Upper lobe of right lung (tissue), 1 donor: ENCODE measurements at regions not wholly inside any gene's neighbourhood (a gene's known extent, or its start where the extent isn't known, plus 50 kb on each side); places are given as distances from the start of the nearest gene placed in this dataset.

Experiments
- ATAC-seq: fragments of 200-7000 bp; cut with Tn5 transposase; one replicate; pipeline ENCODE4 v1.9.1; 2020; ENCODE audit warnings: mild to moderate bottlenecking, moderate library complexity
- DNase-seq: peaks from one replicate; pipeline ENCODE4 v3.0.0-alpha.2; 2020
- H3K27ac ChIP-seq: fragments of 200-600 bp; one replicate; pipeline ENCODE4 v1.8.0; 2022
- H3K27me3 ChIP-seq: fragments of 200-600 bp; one replicate; pipeline ENCODE4 v1.8.0; 2022; ENCODE audit warnings: mild to moderate bottlenecking
- H3K36me3 ChIP-seq: fragments of 200-600 bp; one replicate; pipeline ENCODE4 v1.8.0; 2022
- H3K4me1 ChIP-seq: fragments of 200-600 bp; one replicate; pipeline ENCODE4 v1.8.0; 2022
- H3K4me3 ChIP-seq: fragments of 200-600 bp; one replicate; pipeline ENCODE4 v1.8.0; 2022; ENCODE audit warnings: mild to moderate bottlenecking
- H3K9me3 ChIP-seq: fragments of 200-600 bp; one replicate; pipeline ENCODE4 v1.8.0; 2022
- intact Hi-C: fragments of 100-400 bp; cut with DNase I; formaldehyde crosslinking; loops from one replicate; pipeline ENCODE4 v1.11.0; 2022
- TF ChIP-seq, protein P1 (sequence below): fragments of 200-600 bp; IDR thresholded peaks from one replicate; pipeline ENCODE4 v1.8.0; 2022; ENCODE audit warnings: antibody characterized with exemption
- donor health status: DM: no; HTN: yes; CAD: no; lungs with severe emphysema.

DNA sequence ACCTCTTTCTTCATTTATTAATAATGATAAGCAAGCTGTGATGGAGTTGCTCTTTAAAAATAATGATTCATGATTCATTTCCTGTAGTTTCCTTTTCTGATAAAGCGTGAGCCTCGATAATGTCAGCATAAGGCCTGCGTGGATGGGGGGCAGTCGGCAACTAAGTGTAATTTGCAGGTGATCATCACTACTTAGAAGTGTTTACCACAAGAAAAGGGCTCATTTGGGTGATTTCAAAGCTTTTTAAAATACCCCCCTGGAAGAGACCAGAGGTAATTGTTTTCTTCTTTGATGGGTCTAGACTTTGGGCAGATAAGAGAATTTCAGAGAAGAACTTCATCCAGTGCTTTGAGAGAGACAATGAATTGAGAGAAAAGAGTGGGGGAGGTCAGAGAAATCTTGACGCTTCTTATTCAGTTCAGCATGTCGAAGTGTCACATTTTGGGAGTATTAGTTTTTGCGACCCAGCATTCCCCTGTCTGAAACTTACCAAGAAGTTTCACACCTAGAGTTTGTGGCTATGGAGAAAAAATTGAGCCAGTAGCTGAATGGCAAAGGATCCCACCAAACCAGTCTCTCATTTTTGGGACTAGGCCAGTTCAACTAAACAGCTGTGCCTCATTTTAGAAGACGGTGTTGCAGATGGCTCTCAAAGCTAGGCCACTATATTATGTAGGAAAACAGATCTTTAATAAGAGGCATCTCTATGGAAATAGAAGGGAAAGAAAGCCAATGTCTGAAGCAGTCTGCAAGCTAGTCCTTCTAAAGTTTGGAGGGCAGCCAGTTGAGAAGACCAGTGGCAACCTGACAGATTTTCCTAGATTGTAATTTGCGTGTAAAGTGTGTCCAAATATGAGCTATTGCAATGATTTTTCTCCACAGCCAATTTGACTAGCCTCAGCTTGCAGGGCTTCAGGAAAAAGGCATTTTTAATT is 171.0 kb upstream of the PPP1R2C start:
- Histone ChIP-seq H3K4me1 (no peaks in the 10 kb centered on the region), H3K9me3 (no peaks in the 10 kb centered on the region), H3K36me3 (no peaks in the 10 kb centered on the region), H3K27ac (no peak overlapping the region), H3K27me3 (no peaks in the 10 kb centered on the region), H3K4me3 (no peak overlapping the region)
- DNase-seq (no peak), ATAC-seq (no peak)
- intact Hi-C loops, result no loop called here
- TF ChIP-seq, protein P1, sequence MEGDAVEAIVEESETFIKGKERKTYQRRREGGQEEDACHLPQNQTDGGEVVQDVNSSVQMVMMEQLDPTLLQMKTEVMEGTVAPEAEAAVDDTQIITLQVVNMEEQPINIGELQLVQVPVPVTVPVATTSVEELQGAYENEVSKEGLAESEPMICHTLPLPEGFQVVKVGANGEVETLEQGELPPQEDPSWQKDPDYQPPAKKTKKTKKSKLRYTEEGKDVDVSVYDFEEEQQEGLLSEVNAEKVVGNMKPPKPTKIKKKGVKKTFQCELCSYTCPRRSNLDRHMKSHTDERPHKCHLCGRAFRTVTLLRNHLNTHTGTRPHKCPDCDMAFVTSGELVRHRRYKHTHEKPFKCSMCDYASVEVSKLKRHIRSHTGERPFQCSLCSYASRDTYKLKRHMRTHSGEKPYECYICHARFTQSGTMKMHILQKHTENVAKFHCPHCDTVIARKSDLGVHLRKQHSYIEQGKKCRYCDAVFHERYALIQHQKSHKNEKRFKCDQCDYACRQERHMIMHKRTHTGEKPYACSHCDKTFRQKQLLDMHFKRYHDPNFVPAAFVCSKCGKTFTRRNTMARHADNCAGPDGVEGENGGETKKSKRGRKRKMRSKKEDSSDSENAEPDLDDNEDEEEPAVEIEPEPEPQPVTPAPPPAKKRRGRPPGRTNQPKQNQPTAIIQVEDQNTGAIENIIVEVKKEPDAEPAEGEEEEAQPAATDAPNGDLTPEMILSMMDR, result no peak

DNA sequence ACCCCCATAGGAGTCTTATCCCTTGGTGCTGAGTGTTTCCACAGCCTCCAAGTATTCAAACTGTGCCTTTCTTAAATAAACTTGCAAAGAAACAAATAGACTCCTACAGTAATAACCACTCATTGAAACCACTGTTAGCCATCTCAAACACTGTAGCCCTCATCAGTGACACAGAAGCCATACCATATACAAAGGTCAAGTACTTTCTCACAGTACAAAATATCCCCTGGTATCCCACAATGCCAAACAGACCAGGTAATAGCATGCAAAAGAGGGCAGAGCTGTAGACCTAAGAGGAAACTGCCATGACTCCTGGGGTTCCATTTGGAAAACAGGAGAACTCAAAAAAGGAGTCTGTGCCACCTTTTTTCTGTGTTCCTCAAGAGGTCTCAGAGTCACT is 173.8 kb upstream of the PPP1R2C start:
- Histone ChIP-seq H3K27ac (no peak overlapping the region), H3K9me3 (no peaks in the 10 kb centered on the region), H3K4me3 (no peak overlapping the region), H3K4me1 (no peaks in the 10 kb centered on the region), H3K36me3 (no peaks in the 10 kb centered on the region), H3K27me3 (no peaks in the 10 kb centered on the region)
- DNase-seq, result no peak
- TF ChIP-seq, protein P1, result no peak
- intact Hi-C loops, result no loop called here
- ATAC-seq, result no peak

DNA sequence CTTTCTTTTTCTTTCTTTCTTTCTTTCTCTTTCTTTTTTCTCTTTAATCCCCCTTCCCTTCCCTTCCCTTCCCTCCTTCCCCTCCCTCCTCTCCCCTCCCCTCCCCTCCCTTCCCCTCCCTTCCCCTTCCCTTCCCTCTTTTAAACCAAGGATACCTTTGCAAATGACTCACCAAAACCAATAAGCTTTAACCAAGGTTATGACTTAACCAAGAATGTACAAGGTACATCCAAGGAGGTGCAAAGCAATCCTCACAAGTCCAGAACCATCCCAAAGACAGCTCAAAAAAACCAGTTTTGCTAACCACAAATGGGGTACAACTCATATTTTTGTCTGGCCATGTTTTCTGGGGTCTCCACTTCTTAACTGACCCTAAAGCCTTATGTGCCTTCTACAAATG is 174.7 kb upstream of the PPP1R2C start:
- intact Hi-C loops, result no loop called here
- Histone ChIP-seq H3K9me3 (no peaks in the 10 kb centered on the region), H3K4me3 (no peak overlapping the region), H3K27ac (no peak overlapping the region), H3K4me1 (no peaks in the 10 kb centered on the region), H3K27me3 (no peaks in the 10 kb centered on the region), H3K36me3 (no peaks in the 10 kb centered on the region)
- DNase-seq, result no peak
- TF ChIP-seq, protein P1, result no peak
- ATAC-seq, result no peak

DNA sequence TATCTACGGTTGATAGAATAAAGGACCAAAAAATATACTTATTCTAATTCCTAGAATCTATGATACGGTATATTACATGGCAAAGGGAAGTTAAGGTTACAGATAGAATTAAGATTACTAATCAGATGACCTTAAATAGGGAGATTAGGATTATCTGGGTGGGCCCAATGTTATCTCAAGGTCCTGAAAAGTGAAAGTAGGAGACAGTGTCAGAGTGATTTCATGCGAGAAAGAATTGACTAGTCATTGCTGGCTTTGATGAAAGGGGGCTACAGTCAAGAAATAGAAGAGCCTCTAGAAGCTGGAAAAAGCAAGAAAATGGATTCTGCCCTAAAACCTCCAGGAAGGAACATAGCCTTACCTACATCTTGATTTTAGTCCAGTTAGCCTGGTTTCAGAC is 176.9 kb upstream of the PPP1R2C start:
- Histone ChIP-seq H3K27ac (no peak overlapping the region), H3K4me1 (no peaks in the 10 kb centered on the region), H3K4me3 (no peak overlapping the region), H3K36me3 (no peaks in the 10 kb centered on the region), H3K27me3 (no peaks in the 10 kb centered on the region), H3K9me3 (no peaks in the 10 kb centered on the region)
- DNase-seq (no peak), ATAC-seq (no peak)
- TF ChIP-seq, protein P1, result no peak
- intact Hi-C loops, result no loop called here

DNA sequence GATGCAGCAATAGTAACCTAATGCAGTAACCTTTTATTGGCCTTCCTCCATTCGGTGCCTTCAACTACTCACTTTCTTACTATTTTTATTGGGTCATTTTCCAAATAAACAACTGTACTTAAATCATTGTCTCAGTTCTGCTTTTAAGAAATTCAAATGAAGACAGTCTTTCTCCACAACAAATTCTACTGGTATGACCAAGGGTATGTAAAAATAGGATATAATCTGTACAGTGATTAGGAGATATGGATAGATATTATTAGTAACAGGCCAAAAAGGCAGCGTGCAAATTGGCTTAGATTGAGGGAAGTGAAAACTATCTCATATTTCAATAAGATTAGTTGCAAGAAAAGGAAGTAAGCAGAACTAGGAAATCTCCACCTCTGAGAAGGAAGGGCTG is 177.4 kb upstream of the PPP1R2C start:
- TF ChIP-seq, protein P1, result no peak
- H3K36me3 ChIP-seq, result no peaks in the 10 kb centered on the region
- H3K9me3 ChIP-seq, result no peaks in the 10 kb centered on the region
- no peak for DNase-seq
- H3K27me3 ChIP-seq, result no peaks in the 10 kb centered on the region
- no peak overlapping the region for H3K27ac ChIP-seq
- H3K4me1 ChIP-seq, result no peaks in the 10 kb centered on the region
- no peak overlapping the region for H3K4me3 ChIP-seq
- no peak for ATAC-seq
- intact Hi-C loops, result no loop called here
